Activated CD4-positive, alpha-beta T cell treated with anti-CD3 and anti-CD28 coated beads for 36 hours (primary cell): ENCODE measurements at regions not wholly inside any gene's neighbourhood (a gene's known extent, or its start where the extent isn't known, plus 50 kb on each side); places are given as distances from the start of the nearest gene placed in this dataset.
A peak's percentile ranks its signal among the peaks of the same experiment; 100 is the strongest.
"Not testable (repeated sequence)": the region's sequence is repeated elsewhere in the genome, so short reads cannot be mapped to it uniquely, and the experiment has no call there.

ENCODE experiments used
- ATAC-seq: fragments of 200-7000 bp; cut with Tn5 transposase; one replicate; pipeline ENCODE4 v1.10.0; 2021; ENCODE audit warnings: mild to moderate bottlenecking, moderate library complexity
- CTCF ChIA-PET: fragments of 350-600 bp; sonication (Branson Sonifier 250); formaldehyde crosslinking; loops from one replicate; lab custom pipeline; 2021; ENCODE audit warnings: antibody characterized with exemption; lab: Charles Lee
- POLR2A ChIA-PET: fragments of 350-600 bp; sonication (Branson Sonifier 250); formaldehyde crosslinking; loops from one replicate; lab custom pipeline; 2021; ENCODE audit warnings: antibody characterized with exemption, inconsistent platforms; lab: Charles Lee
- DNase-seq: peaks from one replicate; pipeline ENCODE4 v3.0.0-alpha.2; 2020
- H3K27ac Mint-ChIP-seq: one replicate; pipeline ENCODE4 v1.8.0; 2021; ENCODE audit warnings: mixed read lengths
- H3K27me3 Mint-ChIP-seq: one replicate; pipeline ENCODE4 v1.8.0; 2021; ENCODE audit warnings: mixed read lengths
- H3K36me3 Mint-ChIP-seq: one replicate; pipeline ENCODE4 v1.8.0; 2021; ENCODE audit warnings: low read depth, mixed read lengths
- H3K4me1 Mint-ChIP-seq: one replicate; pipeline ENCODE4 v1.8.0; 2021; ENCODE audit warnings: mixed read lengths
- H3K4me3 Mint-ChIP-seq: one replicate; pipeline ENCODE4 v1.8.0; 2021; ENCODE audit warnings: mild to moderate bottlenecking, moderate library complexity, mixed read lengths
- H3K9me3 Mint-ChIP-seq: one replicate; pipeline ENCODE4 v1.8.0; 2021; ENCODE audit warnings: low read depth, mixed read lengths
- intact Hi-C, 2 experiments: fragments of 100-400 bp; cut with DNase I in 1 of 2; cut with micrococcal nuclease in 1 of 2; formaldehyde crosslinking; loops; one replicate each; pipeline versions ENCODE4 v1.14.2 to v1.15.1; 2022 to 2024; cut with DNase I, micrococcal nuclease

GRCh38 chr11:134607963-134608750 lies 196.1 kb upstream of the B3GAT1 start:
- no peaks in the 10 kb centered on the region for H3K9me3 Mint-ChIP-seq
- ChIA-PET POLR2A (no interaction called here), CTCF (interaction anchor here (0.6 kb wide), 1 partner anchor 332 kb away, joined by 3 read pairs; no protein-coding TSS in a partner anchor)
- intact Hi-C loops: no loop called here
- no peak overlapping the region for H3K4me3 Mint-ChIP-seq
- H3K27ac Mint-ChIP-seq: no peak overlapping the region
- peaks cover 21% of the 10 kb centered on the region for H3K27me3 Mint-ChIP-seq
- ATAC-seq: no peak
- H3K4me1 Mint-ChIP-seq: no peaks in the 10 kb centered on the region
- no peak for DNase-seq
- no peaks in the 10 kb centered on the region for H3K36me3 Mint-ChIP-seq

- no peaks in the 10 kb centered on the region for H3K36me3 Mint-ChIP-seq
- CTCF ChIA-PET: no interaction called here
These were observed 194.2 kb upstream of the B3GAT1 start for GRCh38 chr11:134606251-134606650.

GRCh38 chr11:134604886-134605285 lies 192.8 kb upstream of the B3GAT1 start:
- H3K4me3 Mint-ChIP-seq: no peak overlapping the region
- H3K4me1 Mint-ChIP-seq: no peaks in the 10 kb centered on the region
- H3K27me3 Mint-ChIP-seq: peaks cover 21% of the 10 kb centered on the region
- POLR2A ChIA-PET: no interaction called here
- intact Hi-C loops: no loop called here
- CTCF ChIA-PET: no interaction called here
- ATAC-seq (no peak), DNase-seq (no peak)
- H3K36me3 Mint-ChIP-seq: no peaks in the 10 kb centered on the region
- no peaks in the 10 kb centered on the region for H3K9me3 Mint-ChIP-seq
- no peak overlapping the region for H3K27ac Mint-ChIP-seq

More at GRCh38 chr11:134606251-134606650, 194.2 kb upstream of the B3GAT1 start:
- ATAC-seq (no peak), DNase-seq (no peak)
- Mint-ChIP-seq H3K27me3 (peaks cover 19% of the 10 kb centered on the region), H3K4me1 (no peaks in the 10 kb centered on the region), H3K9me3 (no peaks in the 10 kb centered on the region), H3K4me3 (no peak overlapping the region), H3K27ac (no peak overlapping the region)
- intact Hi-C loops: no loop called here
- POLR2A ChIA-PET: no interaction called here

GRCh38 chr11:134599299-134599771 lies 187.3 kb upstream of the B3GAT1 start:
- no peak for ATAC-seq
- intact Hi-C loops: no loop called here
- Mint-ChIP-seq H3K36me3 (no peaks in the 10 kb centered on the region), H3K4me3 (no peak overlapping the region), H3K4me1 (no peaks in the 10 kb centered on the region), H3K27me3 (peaks cover 12% of the 10 kb centered on the region), H3K9me3 (no peaks in the 10 kb centered on the region), H3K27ac (no peak overlapping the region)
- POLR2A ChIA-PET: no interaction called here
- CTCF ChIA-PET: no interaction called here
- DNase-seq: no peak

DNA sequence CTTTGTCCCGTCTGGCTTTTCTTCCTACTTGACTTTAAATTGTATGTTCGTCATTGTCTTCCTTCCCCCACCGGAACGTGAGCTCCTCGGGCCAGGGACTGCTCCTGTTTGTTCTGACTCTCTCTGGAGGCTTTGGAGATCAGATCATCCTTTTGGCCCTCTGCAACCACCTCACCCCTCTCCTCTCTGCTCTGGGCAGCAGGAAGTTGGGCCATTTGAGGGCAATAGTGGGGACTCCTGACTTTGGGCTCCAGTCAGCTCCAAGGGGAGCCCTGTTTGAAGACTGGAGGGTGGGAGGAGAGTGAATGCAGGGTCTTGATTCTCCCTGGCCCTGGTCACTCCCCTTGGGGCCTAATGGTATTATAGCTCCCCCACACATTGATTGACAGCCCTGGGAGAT lies 186.3 kb upstream of the B3GAT1 start:
- Mint-ChIP-seq H3K27me3 (peaks cover 11% of the 10 kb centered on the region), H3K9me3 (no peaks in the 10 kb centered on the region), H3K36me3 (no peaks in the 10 kb centered on the region), H3K27ac (no peak overlapping the region), H3K4me1 (no peaks in the 10 kb centered on the region), H3K4me3 (no peak overlapping the region)
- POLR2A ChIA-PET: interaction anchor here (0.6 kb wide), 1 partner anchor 681 kb away, joined by 4 read pairs; no protein-coding TSS in a partner anchor
- CTCF ChIA-PET: no interaction called here
- ATAC-seq (no peak), DNase-seq (no peak)
- intact Hi-C loops: no loop called here

DNA sequence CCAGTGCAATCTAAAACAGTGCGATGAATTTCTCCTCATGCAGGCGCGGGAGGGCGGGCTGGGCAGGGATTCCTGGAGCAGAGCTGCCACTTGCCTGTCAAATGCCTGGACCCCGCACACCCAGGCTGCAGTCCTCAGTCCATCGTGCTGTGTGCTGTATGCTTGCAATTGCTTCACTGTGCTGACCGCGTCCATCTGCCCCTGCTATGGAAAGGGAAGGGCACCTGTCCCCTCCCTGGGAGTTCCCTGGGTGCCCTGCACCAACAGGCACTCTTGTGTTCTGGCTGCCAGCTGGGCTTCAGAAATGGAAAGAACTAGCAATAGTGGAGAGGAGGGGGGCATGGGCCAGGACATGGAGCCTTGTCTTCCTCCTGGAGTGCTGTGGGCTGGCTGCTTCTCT lies 185.4 kb upstream of the B3GAT1 start:
- H3K27me3 Mint-ChIP-seq: peaks cover 6% of the 10 kb centered on the region
- no peaks in the 10 kb centered on the region for H3K4me1 Mint-ChIP-seq
- intact Hi-C loops: no loop called here
- no peaks in the 10 kb centered on the region for H3K9me3 Mint-ChIP-seq
- ATAC-seq (no peak), DNase-seq (no peak)
- H3K27ac Mint-ChIP-seq: no peak overlapping the region
- CTCF ChIA-PET: no interaction called here
- no peak overlapping the region for H3K4me3 Mint-ChIP-seq
- POLR2A ChIA-PET: no interaction called here
- H3K36me3 Mint-ChIP-seq: no peaks in the 10 kb centered on the region

GRCh38 chr11:134596404-134596803 lies 184.4 kb upstream of the B3GAT1 start:
- ChIA-PET CTCF (interaction anchor here (0.8 kb wide), 2 partner anchors 21 to 237 kb away, joined by 3 read pairs; no protein-coding TSS in a partner anchor), POLR2A (no interaction called here)
- intact Hi-C loops: no loop called here
- H3K9me3 Mint-ChIP-seq: no peaks in the 10 kb centered on the region
- no peak overlapping the region for H3K4me3 Mint-ChIP-seq
- peaks cover 6% of the 10 kb centered on the region for H3K27me3 Mint-ChIP-seq
- DNase-seq (no peak), ATAC-seq (no peak)
- no peak overlapping the region for H3K27ac Mint-ChIP-seq
- H3K36me3 Mint-ChIP-seq: no peaks in the 10 kb centered on the region
- H3K4me1 Mint-ChIP-seq: no peaks in the 10 kb centered on the region

- Mint-ChIP-seq H3K27ac (no peak overlapping the region), H3K27me3 (peaks cover 4% of the 10 kb centered on the region), H3K4me1 (no peaks in the 10 kb centered on the region), H3K9me3 (no peaks in the 10 kb centered on the region), H3K4me3 (no peak overlapping the region), H3K36me3 (no peaks in the 10 kb centered on the region)
- intact Hi-C loops: loop anchor here (1.0 to 5.0 kb wide), 2 partner anchors 230 to 232 kb away; no protein-coding TSS in a partner anchor
- CTCF ChIA-PET: interaction anchor here (0.6 to 0.9 kb wide), 2 partner anchors 14 to 277 kb away, joined by 3 read pairs; no protein-coding TSS in a partner anchor
- POLR2A ChIA-PET: no interaction called here
- ATAC-seq: peak; percentile 79
- peak; percentile 84 for DNase-seq
These were observed 180.4 kb upstream of the B3GAT1 start for GRCh38 chr11:134592391-134592990.

DNA sequence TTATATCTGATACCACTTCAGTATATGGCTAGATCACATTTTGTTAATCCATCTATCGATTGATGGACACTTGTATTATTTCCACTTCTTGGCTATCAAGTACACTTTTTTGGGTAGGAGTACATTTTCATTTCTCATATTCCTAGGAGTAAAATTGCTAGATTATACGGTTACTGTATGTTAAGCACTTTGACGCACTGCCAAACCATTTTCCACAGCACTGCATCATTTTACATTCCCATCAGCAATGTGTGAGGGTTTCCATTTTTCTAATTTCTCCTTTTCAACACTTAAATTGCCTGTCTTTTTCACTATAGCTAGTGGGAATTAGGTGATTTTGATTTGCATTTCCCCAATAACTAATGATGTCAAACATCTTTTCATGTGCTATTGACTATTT lies 179.3 kb upstream of the B3GAT1 start:
- Mint-ChIP-seq H3K27me3 (peaks cover 4% of the 10 kb centered on the region), H3K4me1 (no peaks in the 10 kb centered on the region), H3K27ac (no peak overlapping the region), H3K9me3 (no peaks in the 10 kb centered on the region), H3K36me3 (no peaks in the 10 kb centered on the region), H3K4me3 (no peak overlapping the region)
- POLR2A ChIA-PET: no interaction called here
- ATAC-seq: no peak
- DNase-seq: no peak
- intact Hi-C loops: loop anchor here in 1 of 2 experiments (5.0 kb wide), 1 partner anchor 229 kb away; no protein-coding TSS in a partner anchor
- CTCF ChIA-PET: no interaction called here

DNA sequence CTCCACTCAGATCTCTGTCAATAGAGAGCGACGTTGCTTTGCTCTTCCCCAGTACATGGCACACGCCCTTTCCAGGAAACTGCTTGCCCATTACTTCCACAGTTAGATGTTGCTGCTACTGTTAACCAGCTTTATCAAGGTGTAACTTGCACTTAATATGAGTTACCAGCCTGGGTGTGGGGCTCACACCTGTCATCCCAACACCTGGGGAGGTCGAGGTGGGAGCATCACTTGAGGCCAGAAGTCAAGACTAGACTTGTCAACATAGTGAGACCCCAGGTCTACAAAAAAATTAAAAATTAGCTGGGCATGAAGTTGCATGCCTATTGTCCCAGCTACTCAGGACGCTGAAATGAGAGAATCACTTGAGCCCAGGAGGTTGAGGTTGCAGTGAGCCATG lies 177.1 kb upstream of the B3GAT1 start:
- ChIA-PET POLR2A (no interaction called here), CTCF (interaction anchor here (0.6 kb wide), 1 partner anchor 229 kb away, joined by 3 read pairs; no protein-coding TSS in a partner anchor)
- Mint-ChIP-seq H3K36me3 (no peaks in the 10 kb centered on the region), H3K27ac (no peak overlapping the region), H3K9me3 (no peaks in the 10 kb centered on the region), H3K4me3 (no peak overlapping the region), H3K27me3 (peaks cover 1% of the 10 kb centered on the region), H3K4me1 (no peaks in the 10 kb centered on the region)
- DNase-seq (no peak), ATAC-seq (no peak)
- intact Hi-C loops: no loop called here

GRCh38 chr11:134588460-134589110 lies 176.5 kb upstream of the B3GAT1 start:
- H3K9me3 Mint-ChIP-seq, H3K27me3 Mint-ChIP-seq, DNase-seq, H3K36me3 Mint-ChIP-seq, CTCF ChIA-PET, ATAC-seq, intact Hi-C loops, H3K4me1 Mint-ChIP-seq, H3K27ac Mint-ChIP-seq, H3K4me3 Mint-ChIP-seq: not testable (repeated sequence)
- POLR2A ChIA-PET: interaction anchor here (0.6 kb wide), 1 partner anchor 343 kb away, joined by 3 read pairs; no protein-coding TSS in a partner anchor
